ENCODE measurements at regions not wholly inside any gene's neighbourhood (a gene's known extent, or its start where the extent isn't known, plus 50 kb on each side); places are given as distances from the start of the nearest gene placed in this dataset.

- no peaks in the 10 kb centered on the region for H3K36me3 Mint-ChIP-seq (ENCODE audit: unreplicated experiment)
- peaks cover 3% of the 10 kb centered on the region for H3K4me1 Mint-ChIP-seq (ENCODE audit: low read depth, unreplicated experiment)
- no peaks in the 10 kb centered on the region for H3K27me3 Mint-ChIP-seq (ENCODE audit: unreplicated experiment)
- DNase-seq = no peak
- TF ChIP-seq CTCF (IDR thresholded peaks at IDR 0.05; ENCODE audit: partially characterized antibody, unreplicated experiment) = no peak
- H3K9me3 Mint-ChIP-seq (ENCODE audit: unreplicated experiment) = no peaks in the 10 kb centered on the region
- H3K4me3 Mint-ChIP-seq (ENCODE audit: unreplicated experiment) = no peak overlapping the region
- no peak overlapping the region for H3K27ac Mint-ChIP-seq (ENCODE audit: unreplicated experiment)
Observed at GRCh38 chr9:115599898-115600297, 481.9 kb upstream of the TNC start.

- no peaks in the 10 kb centered on the region for H3K9me3 Mint-ChIP-seq (ENCODE audit: unreplicated experiment)
- no peak for DNase-seq
- H3K4me3 Mint-ChIP-seq (ENCODE audit: unreplicated experiment) = no peak overlapping the region
- H3K36me3 Mint-ChIP-seq (ENCODE audit: unreplicated experiment) = no peaks in the 10 kb centered on the region
- no peaks in the 10 kb centered on the region for H3K27me3 Mint-ChIP-seq (ENCODE audit: unreplicated experiment)
- H3K27ac Mint-ChIP-seq (ENCODE audit: unreplicated experiment) = no peak overlapping the region
- no peak for TF ChIP-seq CTCF (IDR thresholded peaks at IDR 0.05; ENCODE audit: partially characterized antibody, unreplicated experiment)
- H3K4me1 Mint-ChIP-seq (ENCODE audit: low read depth, unreplicated experiment) = no peaks in the 10 kb centered on the region
Observed at GRCh38 chr9:115601434-115601833, 483.5 kb upstream of the TNC start.

GRCh38 chr9:115604831-115605483, 487.0 kb upstream of the TNC start:
- H3K36me3 Mint-ChIP-seq (ENCODE audit: unreplicated experiment) = no peaks in the 10 kb centered on the region
- H3K27ac Mint-ChIP-seq (ENCODE audit: unreplicated experiment) = no peak overlapping the region
- H3K9me3 Mint-ChIP-seq (ENCODE audit: unreplicated experiment) = no peaks in the 10 kb centered on the region

GRCh38 chr9:115606838-115607237, 488.9 kb upstream of the TNC start:
- Mint-ChIP-seq H3K4me1 (ENCODE audit: low read depth, unreplicated experiment) (no peaks in the 10 kb centered on the region), H3K9me3 (ENCODE audit: unreplicated experiment) (no peaks in the 10 kb centered on the region), H3K36me3 (ENCODE audit: unreplicated experiment) (no peaks in the 10 kb centered on the region), H3K4me3 (ENCODE audit: unreplicated experiment) (no peak overlapping the region), H3K27ac (ENCODE audit: unreplicated experiment) (no peak overlapping the region), H3K27me3 (ENCODE audit: unreplicated experiment) (no peaks in the 10 kb centered on the region)
- no peak for DNase-seq
- TF ChIP-seq CTCF (IDR thresholded peaks at IDR 0.05; ENCODE audit: partially characterized antibody, unreplicated experiment) = no peak

More at GRCh38 chr9:115604831-115605483, 487.0 kb upstream of the TNC start:
- Mint-ChIP-seq H3K27me3 (ENCODE audit: unreplicated experiment) (no peaks in the 10 kb centered on the region), H3K4me3 (ENCODE audit: unreplicated experiment) (no peak overlapping the region), H3K4me1 (ENCODE audit: low read depth, unreplicated experiment) (no peaks in the 10 kb centered on the region)
- TF ChIP-seq CTCF (IDR thresholded peaks at IDR 0.05; ENCODE audit: partially characterized antibody, unreplicated experiment) = no peak
- no peak for DNase-seq

- H3K4me3 Mint-ChIP-seq (ENCODE audit: unreplicated experiment) = no peak overlapping the region
- peaks cover 8% of the 10 kb centered on the region for H3K4me1 Mint-ChIP-seq (ENCODE audit: low read depth, unreplicated experiment)
- no peaks in the 10 kb centered on the region for H3K9me3 Mint-ChIP-seq (ENCODE audit: unreplicated experiment)
- no peak for TF ChIP-seq CTCF (IDR thresholded peaks at IDR 0.05; ENCODE audit: partially characterized antibody, unreplicated experiment)
- H3K36me3 Mint-ChIP-seq (ENCODE audit: unreplicated experiment) = no peaks in the 10 kb centered on the region
- H3K27ac Mint-ChIP-seq (ENCODE audit: unreplicated experiment) = no peak overlapping the region
- H3K27me3 Mint-ChIP-seq (ENCODE audit: unreplicated experiment) = peaks cover 4% of the 10 kb centered on the region
- DNase-seq = no peak
Observed at GRCh38 chr9:115614326-115614999, 496.5 kb upstream of the TNC start.

Measured in glutamatergic neuron (in vitro differentiated cells).